Aorta (tissue), 5 donors: ENCODE measurements at regions not wholly inside any gene's neighbourhood (a gene's known extent, or its start where the extent isn't known, plus 50 kb on each side); places are given as distances from the start of the nearest gene placed in this dataset.

Experiments used
- ATAC-seq: fragments of 200-7000 bp; cut with Tn5 transposase; one replicate; pipeline ENCODE4 v1.9.1; 2022; ENCODE audit warnings: moderate library complexity; ENCODE audit not compliant: low FRiP score
- DNase-seq, 2 donors: peaks; one replicate each; pipeline ENCODE4 v3.0.0-alpha.2; 2020
- H3K27ac ChIP-seq, 2 donors: one replicate each; pipeline ENCODE4 v1.5.1; 2013; ENCODE audit warnings: low read length in 2 of 2, mild to moderate bottlenecking in 2 of 2, moderate library complexity in 2 of 2, control low read depth in 1 of 2, inconsistent platforms in 1 of 2, low read depth in 1 of 2
- H3K27me3 ChIP-seq, 2 donors: one replicate each; pipeline ENCODE4 v1.6.1; 2013; ENCODE audit warnings: control low read depth in 1 of 2, low read length in 1 of 2, mild to moderate bottlenecking in 1 of 2, moderate library complexity in 1 of 2; ENCODE audit not compliant: insufficient read depth in 2 of 2, control insufficient read depth in 1 of 2
- H3K36me3 ChIP-seq, 2 donors: one replicate each; pipeline ENCODE4 v1.6.1; 2013; ENCODE audit warnings: control low read depth in 1 of 2, low read length in 1 of 2, mild to moderate bottlenecking in 1 of 2; ENCODE audit not compliant: insufficient read depth in 2 of 2, control insufficient read depth in 1 of 2
- H3K4me1 ChIP-seq, 2 donors: one replicate each; pipeline ENCODE4 v1.6.1; 2013; ENCODE audit warnings: low read length in 2 of 2, control low read depth in 1 of 2, mild to moderate bottlenecking in 1 of 2, moderate library complexity in 1 of 2; ENCODE audit not compliant: insufficient read depth in 2 of 2, control insufficient read depth in 1 of 2
- H3K4me3 ChIP-seq, 2 donors: one replicate each; pipeline ENCODE4 v1.5.1; 2013; ENCODE audit warnings: low read length in 2 of 2, control low read depth in 1 of 2, mild to moderate bottlenecking in 1 of 2
- H3K9me3 ChIP-seq: one replicate; pipeline ENCODE4 v1.6.1; 2013; ENCODE audit warnings: mild to moderate bottlenecking, low read length; ENCODE audit not compliant: control insufficient read depth
- WGBS, 2 donors: extraction: QIAGEN DNeasy Blood & Tissue Kit; methylation state at CpG; one replicate each; pipeline ENCODE4 v1.1.7; 2013; 5-methylcytosine and 5-hydroxymethylcytosine counted together
- intact Hi-C, 2 donors: fragments of 100-400 bp; cut with DNase I; formaldehyde crosslinking; loops; one replicate each; pipeline versions ENCODE4 v1.14.2 to v1.15.0; 2022
- donor health status: healthy with polysubstance abuse.
- donor health status: Bipolar disorder and iron deficiency.
- donor health status: DM: no; HTN: no; CAD: no.
- donor health status: DM: no; HTN: no; CAD: no.
- donor health status: DM: yes; HTN: yes; CAD: no.

- no peaks in the 10 kb centered on the region for H3K9me3 ChIP-seq
- no peak overlapping the region for H3K4me3 ChIP-seq
- H3K27ac ChIP-seq: no peak overlapping the region
- H3K36me3 ChIP-seq: no peaks in the 10 kb centered on the region
- no peaks in the 10 kb centered on the region for H3K4me1 ChIP-seq
- DNase-seq: no peak
- 96 to 97% methylated on average over 1 of the region's 1 CpG for WGBS, 2 donors
- no peaks in the 10 kb centered on the region for H3K27me3 ChIP-seq
- no peak for ATAC-seq
- intact Hi-C loops: no loop called here
Measured at GRCh38 chr6:134594881-134595280, 277.0 kb upstream of the SGK1 start.

- no peaks in the 10 kb centered on the region for H3K27me3 ChIP-seq
- DNase-seq: no peak
- no peak for ATAC-seq
- H3K4me1 ChIP-seq: no peaks in the 10 kb centered on the region
- H3K9me3 ChIP-seq: no peaks in the 10 kb centered on the region
- WGBS, 2 donors: 76 to 82% methylated on average over 7 of the region's 7 CpGs
- no peak overlapping the region for H3K4me3 ChIP-seq
- H3K36me3 ChIP-seq: no peaks in the 10 kb centered on the region
- intact Hi-C loops: no loop called here
- no peak overlapping the region for H3K27ac ChIP-seq
Measured at GRCh38 chr6:134593887-134594286, 276.0 kb upstream of the SGK1 start.

DNA sequence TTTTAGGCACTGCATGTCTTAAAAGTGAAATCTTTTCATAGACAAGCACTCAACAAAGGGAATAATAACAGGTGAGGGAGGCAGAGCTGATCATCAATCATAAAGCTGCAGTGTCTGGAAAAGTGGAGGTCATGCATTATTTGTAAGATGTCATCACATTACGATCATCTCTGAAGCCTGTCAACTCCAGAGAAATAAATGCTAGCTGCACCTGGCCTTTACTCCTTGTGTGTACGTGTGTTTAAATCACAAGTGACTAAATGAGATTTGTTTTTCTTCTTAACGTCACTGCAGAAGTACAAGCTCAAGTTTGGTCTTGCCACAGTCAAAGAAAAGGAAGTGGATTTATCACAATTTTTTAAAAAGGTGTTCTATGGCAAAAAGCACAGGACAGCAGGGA, 275.5 kb upstream of the SGK1 start:
- Histone ChIP-seq H3K27ac (no peak overlapping the region), H3K4me3 (no peak overlapping the region), H3K9me3 (no peaks in the 10 kb centered on the region), H3K36me3 (no peaks in the 10 kb centered on the region), H3K27me3 (no peaks in the 10 kb centered on the region), H3K4me1 (no peaks in the 10 kb centered on the region)
- 75 to 77% methylated on average over 3 of the region's 3 CpGs for WGBS, 2 donors
- intact Hi-C loops: no loop called here
- no peak for ATAC-seq
- DNase-seq: no peak

DNA sequence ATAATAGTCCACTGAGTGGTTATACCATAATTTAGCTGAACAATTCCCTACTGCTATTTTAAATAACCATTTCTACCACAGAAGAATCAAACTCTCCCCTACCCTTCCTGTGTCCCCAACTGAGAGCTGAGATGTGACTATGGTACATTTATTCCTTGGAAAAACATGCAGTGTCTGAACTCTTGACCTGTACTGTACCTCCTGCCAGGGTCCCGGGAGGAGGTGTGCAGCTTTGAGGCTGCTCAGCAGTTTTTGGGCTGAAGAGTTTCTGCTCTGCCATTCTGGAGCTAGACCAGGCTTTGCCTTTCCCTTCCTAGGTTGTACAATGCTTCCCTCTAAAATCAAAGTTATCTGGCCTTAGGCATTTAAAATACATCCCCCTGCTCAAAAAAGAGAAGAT, 275.1 kb upstream of the SGK1 start:
- DNase-seq: no peak
- H3K4me3 ChIP-seq: no peak overlapping the region
- H3K27ac ChIP-seq: no peak overlapping the region
- no peaks in the 10 kb centered on the region for H3K36me3 ChIP-seq
- ATAC-seq: no peak
- H3K4me1 ChIP-seq: no peaks in the 10 kb centered on the region
- intact Hi-C loops: no loop called here
- no peaks in the 10 kb centered on the region for H3K9me3 ChIP-seq
- no peaks in the 10 kb centered on the region for H3K27me3 ChIP-seq
- 48 to 55% methylated on average over 1 of the region's 1 CpG for WGBS, 2 donors

GRCh38 chr6:134590449-134590848, 272.5 kb upstream of the SGK1 start:
- ATAC-seq (no peak), DNase-seq (no peak)
- no peak overlapping the region for H3K4me3 ChIP-seq
- H3K27me3 ChIP-seq: no peaks in the 10 kb centered on the region
- no peaks in the 10 kb centered on the region for H3K9me3 ChIP-seq
- WGBS, 2 donors: 86% methylated on average over 7 of the region's 7 CpGs
- intact Hi-C loops: no loop called here
- no peaks in the 10 kb centered on the region for H3K36me3 ChIP-seq
- no peak overlapping the region for H3K27ac ChIP-seq
- no peaks in the 10 kb centered on the region for H3K4me1 ChIP-seq

DNA sequence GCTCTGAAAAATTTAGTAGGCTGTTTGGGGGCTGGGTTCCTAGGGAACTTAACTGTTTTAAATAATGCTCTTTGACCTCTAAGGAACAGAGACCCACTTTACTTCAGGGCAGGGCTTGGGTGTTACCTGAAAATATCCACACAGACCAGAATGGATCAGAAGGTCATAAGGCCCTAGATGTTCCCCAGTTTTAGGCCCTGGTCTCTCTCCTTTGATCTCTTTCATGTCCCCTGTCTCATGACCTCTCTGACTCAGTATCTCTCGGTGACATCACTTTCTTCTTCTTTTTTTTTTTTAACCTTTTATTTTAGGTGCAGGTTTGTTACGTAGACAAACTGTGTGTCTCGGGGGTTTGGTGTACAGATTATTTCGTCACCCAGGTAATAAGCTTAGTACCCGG, 272.1 kb upstream of the SGK1 start:
- H3K36me3 ChIP-seq: no peaks in the 10 kb centered on the region
- no peaks in the 10 kb centered on the region for H3K9me3 ChIP-seq
- DNase-seq (no peak), ATAC-seq (no peak)
- WGBS, 2 donors: 90 to 96% methylated on average over 5 of the region's 5 CpGs
- no peak overlapping the region for H3K27ac ChIP-seq
- no peak overlapping the region for H3K4me3 ChIP-seq
- H3K4me1 ChIP-seq: no peaks in the 10 kb centered on the region
- no peaks in the 10 kb centered on the region for H3K27me3 ChIP-seq
- intact Hi-C loops: no loop called here

GRCh38 chr6:134589512-134589911, 271.6 kb upstream of the SGK1 start:
- ATAC-seq (no peak), DNase-seq (no peak)
- no peaks in the 10 kb centered on the region for H3K9me3 ChIP-seq
- no peaks in the 10 kb centered on the region for H3K36me3 ChIP-seq
- WGBS, 2 donors: 42 to 47% methylated on average over 5 of the region's 5 CpGs
- H3K27me3 ChIP-seq: no peaks in the 10 kb centered on the region
- no peaks in the 10 kb centered on the region for H3K4me1 ChIP-seq
- H3K27ac ChIP-seq: no peak overlapping the region
- intact Hi-C loops: no loop called here
- H3K4me3 ChIP-seq: no peak overlapping the region

- H3K36me3 ChIP-seq: no peaks in the 10 kb centered on the region
- intact Hi-C loops: no loop called here
- DNase-seq: no peak
- H3K4me3 ChIP-seq: no peak overlapping the region
- no peaks in the 10 kb centered on the region for H3K9me3 ChIP-seq
- no peak overlapping the region for H3K27ac ChIP-seq
- H3K27me3 ChIP-seq: no peaks in the 10 kb centered on the region
- ATAC-seq: no peak
- no peaks in the 10 kb centered on the region for H3K4me1 ChIP-seq
- 93 to 95% methylated on average over 2 of the region's 2 CpGs for WGBS, 2 donors
Measured at GRCh38 chr6:134588267-134588666, 270.4 kb upstream of the SGK1 start.

- Histone ChIP-seq H3K27ac (no peak overlapping the region), H3K4me1 (no peaks in the 10 kb centered on the region), H3K4me3 (no peak overlapping the region), H3K9me3 (no peaks in the 10 kb centered on the region), H3K27me3 (no peaks in the 10 kb centered on the region), H3K36me3 (no peaks in the 10 kb centered on the region)
- ATAC-seq: no peak
- DNase-seq: no peak
- 55 to 58% methylated on average over 8 of the region's 8 CpGs for WGBS, 2 donors
- intact Hi-C loops: no loop called here
Measured at GRCh38 chr6:134585517-134585873, 267.6 kb upstream of the SGK1 start.
